ENCODE measurements at regions not wholly inside any gene's neighbourhood (a gene's known extent, or its start where the extent isn't known, plus 50 kb on each side); places are given as distances from the start of the nearest gene placed in this dataset.

- TF ChIP-seq EZH2 (IDR thresholded peaks at IDR 0.05) (no peak), POLR2AphosphoS5 (IDR thresholded peaks at IDR 0.05; ENCODE audit: borderline replicate concordance, low read depth, low read length) (no peak)
Measured at GRCh38 chr16:62256406-62256805, 220.2 kb upstream of the CDH8 start.

Measured in SK-N-MC (cell line).